ENCODE measurements at regions not wholly inside any gene's neighbourhood (a gene's known extent, or its start where the extent isn't known, plus 50 kb on each side); places are given as distances from the start of the nearest gene placed in this dataset.
A peak's percentile ranks its signal among the peaks of the same experiment; 100 is the strongest.
"Not testable (repeated sequence)": the region's sequence is repeated elsewhere in the genome, so short reads cannot be mapped to it uniquely, and the experiment has no call there.

- no peak for DNase-seq (ENCODE audit: low read depth)
These were observed 1021.6 kb downstream of the NCAM2 start for GRCh38 chr21:22019766-22020165.

- no peak for DNase-seq (ENCODE audit: low read depth)
These were observed 1022.0 kb downstream of the NCAM2 start for GRCh38 chr21:22020221-22020620.

GRCh38 chr21:22023896-22024295, 1025.7 kb downstream of the NCAM2 start:
- DNase-seq (ENCODE audit: low read depth) = not testable (repeated sequence)

- DNase-seq (ENCODE audit: low read depth) = no peak
These were observed 1046.2 kb downstream of the NCAM2 start for GRCh38 chr21:22044431-22044830.

GRCh38 chr21:22046576-22046975, 1048.4 kb downstream of the NCAM2 start:
- no peak for DNase-seq (ENCODE audit: low read depth)

- DNase-seq (ENCODE audit: low read depth) = no peak
These were observed 1058.7 kb downstream of the NCAM2 start for GRCh38 chr21:22056904-22057303.

GRCh38 chr21:22062472-22063139, 1064.4 kb downstream of the NCAM2 start:
- DNase-seq (ENCODE audit: low read depth) = no peak

GRCh38 chr21:22063140-22063539, 1064.9 kb downstream of the NCAM2 start:
- no peak for DNase-seq (ENCODE audit: low read depth)

GRCh38 chr21:22076471-22076870, 1078.3 kb downstream of the NCAM2 start:
- no peak for DNase-seq (ENCODE audit: low read depth)

GRCh38 chr21:22083899-22084298, 1085.7 kb downstream of the NCAM2 start:
- DNase-seq (ENCODE audit: low read depth) = no peak

GRCh38 chr21:22096314-22096713, 1098.1 kb downstream of the NCAM2 start:
- no peak for DNase-seq (ENCODE audit: low read depth)

- DNase-seq (ENCODE audit: low read depth) = no peak
These were observed 1108.7 kb downstream of the NCAM2 start for GRCh38 chr21:22106720-22107410.

GRCh38 chr21:22115746-22116145, 1117.5 kb downstream of the NCAM2 start:
- no peak for DNase-seq (ENCODE audit: low read depth)

- peak; percentile 1 for DNase-seq (ENCODE audit: low read depth)
These were observed 1122.5 kb downstream of the NCAM2 start for GRCh38 chr21:22120616-22121266.

- no peak for DNase-seq (ENCODE audit: low read depth)
These were observed 1127.4 kb downstream of the NCAM2 start for GRCh38 chr21:22125581-22125980.

GRCh38 chr21:22128671-22129070, 1130.5 kb downstream of the NCAM2 start:
- no peak for DNase-seq (ENCODE audit: low read depth)

- no peak for DNase-seq (ENCODE audit: low read depth)
These were observed 1134.3 kb downstream of the NCAM2 start for GRCh38 chr21:22132358-22133071.

- no peak for DNase-seq (ENCODE audit: low read depth)
These were observed 1138.5 kb downstream of the NCAM2 start for GRCh38 chr21:22136740-22137139.

GRCh38 chr21:22138297-22139016, 1140.2 kb downstream of the NCAM2 start:
- no peak for DNase-seq (ENCODE audit: low read depth)

- no peak for DNase-seq (ENCODE audit: low read depth)
These were observed 1147.3 kb downstream of the NCAM2 start for GRCh38 chr21:22145545-22145944.

- DNase-seq (ENCODE audit: low read depth) = no peak
These were observed 1156.5 kb downstream of the NCAM2 start for GRCh38 chr21:22154579-22155274.
